Heart left ventricle (tissue), 13 donors: ENCODE measurements at regions not wholly inside any gene's neighbourhood (a gene's known extent, or its start where the extent isn't known, plus 50 kb on each side); places are given as distances from the start of the nearest gene placed in this dataset.

Experiments used
- CTCF ChIP-seq, 12 donors: fragments of 200-600 bp; sonication (generic) in 4 of 12; IDR thresholded peaks; one replicate each; pipeline versions ENCODE4 v1.5.0 to v1.8.0; 2018 to 2022; ENCODE audit warnings: antibody characterized with exemption in 12 of 12, mild to moderate bottlenecking in 5 of 12
- POLR2A ChIP-seq, 2 donors: fragments of 450-650 bp; IDR thresholded peaks; one replicate each; pipeline ENCODE4 v1.6.1; 2017; ENCODE audit warnings: antibody characterized with exemption in 2 of 2, mild to moderate bottlenecking in 2 of 2, moderate library complexity in 2 of 2
- donor health status: ischemic (EF 13 %, LVEDD 7.1; RV severe dilation, severe dysfunction).
- donor health status: DM: no; HTN: yes; CAD: no.
- donor health status: DM: no; HTN: no; CAD: no.
- donor health status: ischemic (EF 25% LVEDD 6.9; RV normal size, moderate dysfunction).
- donor health status: ischemic (EF 25% LVEDD 5.7; RV mildly dilated, moderate dysfunction).
- donor health status: ischemic (EF 35%, LVEDD 5.7; RV mildly dilated, moderate dysfunction).
- donor health status: nonischemic (EF 11% LVEDD 7.7; RV severe dilation, severe dysfunction).
- donor health status: DM: yes; HTN: yes; CAD: no.
- donor health status: PGD.
- donor health status: ischemic (EF 29% LVEDD 5.4; RV normal size, mild dysfunction).
- donor health status: nonischemic (EF 23%, LVEDD 6.1; RV moderate dilation, normal function).

DNA sequence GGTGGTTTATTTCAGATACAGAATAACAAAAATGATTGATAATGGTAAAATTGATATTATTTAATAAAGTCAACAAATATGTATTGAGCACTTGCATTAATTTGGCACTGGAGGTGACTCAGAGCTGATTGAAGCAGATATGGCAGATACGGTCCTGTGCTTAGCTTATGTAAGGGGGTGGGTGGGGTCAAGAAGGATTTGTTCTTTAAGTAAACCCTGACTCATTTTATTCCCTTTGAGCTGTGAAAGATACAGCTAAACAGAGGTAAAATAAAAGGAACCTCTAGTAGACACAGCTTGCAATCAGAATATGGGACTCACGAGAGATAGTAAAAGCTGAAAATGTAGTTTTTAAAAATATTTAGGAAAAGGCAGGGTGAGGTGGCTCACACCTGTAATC lies 201.3 kb upstream of the CLINT1 start:
- TF ChIP-seq CTCF (IDR thresholded peaks at IDR 0.05) (no peak), POLR2A (IDR thresholded peaks at IDR 0.05) (no peak)
